AG04449 (cell line): ENCODE measurements at regions not wholly inside any gene's neighbourhood (a gene's known extent, or its start where the extent isn't known, plus 50 kb on each side); places are given as distances from the start of the nearest gene placed in this dataset.

Source experiments
- CTCF ChIA-PET: fragments of 350-600 bp; formaldehyde crosslinking; extraction: SDS; loops from one replicate; lab custom pipeline; 2021; ENCODE audit warnings: antibody characterized with exemption; lab: Yijun Ruan, JAX
- POLR2A ChIA-PET: fragments of 400-600, 350-600 bp; formaldehyde crosslinking; extraction: SDS; loops from one replicate; lab custom pipeline; 2020; ENCODE audit warnings: antibody characterized with exemption, inconsistent platforms; lab: Yijun Ruan, JAX
- DNase-seq: peaks from one replicate; pipeline ENCODE4 v3.0.0-alpha.2; 2010; ENCODE audit warnings: low read depth, low spot score
- H3K4me3 ChIP-seq: 2 replicates; pipeline ENCODE4 v1.5.1; 2011; ENCODE audit warnings: low read depth, mild to moderate bottlenecking, control low read depth, low read length
- TF ChIP-seq, protein P1 (sequence below): IDR thresholded peaks from one replicate; pipeline ENCODE4 v1.5.1; 2011; ENCODE audit warnings: mild to moderate bottlenecking, moderate library complexity, low read length, control low read depth, inconsistent platforms; ENCODE audit not compliant: insufficient read depth; ENCODE audit errors: missing control alignments

DNA sequence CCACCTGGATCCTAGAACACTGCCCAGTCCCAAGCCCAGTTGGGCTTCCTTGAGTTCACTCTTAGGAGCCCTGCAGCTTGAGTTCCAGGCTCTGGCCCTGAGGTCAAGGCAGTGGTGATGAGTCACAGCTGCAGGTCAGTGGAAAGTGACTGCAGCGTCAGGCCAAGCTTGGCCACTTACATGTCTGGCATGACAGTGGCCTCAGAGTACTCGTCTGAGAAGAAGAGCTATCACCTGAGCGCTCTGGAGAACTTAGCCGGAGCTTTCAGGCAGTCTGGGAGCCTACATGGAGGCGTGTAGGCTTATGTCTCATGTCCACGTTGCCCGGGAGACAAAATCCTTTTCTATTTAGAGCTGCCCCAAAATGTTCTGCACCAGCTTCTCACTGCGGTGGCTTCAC lies 75.6 kb downstream of the ARL6IP4 start:
- POLR2A ChIA-PET, result no interaction called here
- DNase-seq, result no peak
- CTCF ChIA-PET, result interaction anchor here (1.1 kb wide), 1 partner anchor 35 kb away, joined by 3 read pairs; no protein-coding TSS in a partner anchor

DNA sequence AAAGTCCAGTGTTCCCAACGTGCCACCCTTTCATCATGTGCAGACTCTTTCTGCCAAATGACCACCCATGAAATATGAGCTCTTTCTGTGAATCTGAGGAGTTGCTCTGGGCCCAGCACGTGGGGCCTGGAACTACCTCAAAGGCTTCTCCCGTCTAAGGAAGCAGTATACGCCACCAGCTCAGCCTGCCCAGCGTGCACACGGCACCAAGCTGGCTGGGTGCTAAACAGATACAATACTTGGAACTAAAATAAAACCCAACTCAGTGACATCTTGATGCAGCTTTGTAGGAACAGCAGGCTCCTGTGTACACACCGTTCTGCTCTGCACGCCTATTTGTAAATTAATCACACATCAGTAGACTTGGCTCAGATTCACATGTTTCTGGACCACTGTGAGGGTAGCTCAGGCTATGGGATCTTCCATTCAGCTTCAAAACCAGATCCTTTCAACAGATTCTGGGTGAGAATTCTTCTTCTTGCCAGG lies 74.8 kb downstream of the ARL6IP4 start:
- ChIA-PET POLR2A (no interaction called here), CTCF (interaction anchor here (1.0 to 2.1 kb wide), 4 partner anchors 9 to 182 kb away, joined by 3 to 6 read pairs (median 4); no protein-coding TSS in a partner anchor)
- TF ChIP-seq, protein P1, sequence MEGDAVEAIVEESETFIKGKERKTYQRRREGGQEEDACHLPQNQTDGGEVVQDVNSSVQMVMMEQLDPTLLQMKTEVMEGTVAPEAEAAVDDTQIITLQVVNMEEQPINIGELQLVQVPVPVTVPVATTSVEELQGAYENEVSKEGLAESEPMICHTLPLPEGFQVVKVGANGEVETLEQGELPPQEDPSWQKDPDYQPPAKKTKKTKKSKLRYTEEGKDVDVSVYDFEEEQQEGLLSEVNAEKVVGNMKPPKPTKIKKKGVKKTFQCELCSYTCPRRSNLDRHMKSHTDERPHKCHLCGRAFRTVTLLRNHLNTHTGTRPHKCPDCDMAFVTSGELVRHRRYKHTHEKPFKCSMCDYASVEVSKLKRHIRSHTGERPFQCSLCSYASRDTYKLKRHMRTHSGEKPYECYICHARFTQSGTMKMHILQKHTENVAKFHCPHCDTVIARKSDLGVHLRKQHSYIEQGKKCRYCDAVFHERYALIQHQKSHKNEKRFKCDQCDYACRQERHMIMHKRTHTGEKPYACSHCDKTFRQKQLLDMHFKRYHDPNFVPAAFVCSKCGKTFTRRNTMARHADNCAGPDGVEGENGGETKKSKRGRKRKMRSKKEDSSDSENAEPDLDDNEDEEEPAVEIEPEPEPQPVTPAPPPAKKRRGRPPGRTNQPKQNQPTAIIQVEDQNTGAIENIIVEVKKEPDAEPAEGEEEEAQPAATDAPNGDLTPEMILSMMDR, result no peak
- no peak overlapping the region for H3K4me3 ChIP-seq
- DNase-seq, result no peak

More for the DNA sequence above, 75.6 kb downstream of the ARL6IP4 start:
- TF ChIP-seq, protein P1, result no peak
- no peak overlapping the region for H3K4me3 ChIP-seq

DNA sequence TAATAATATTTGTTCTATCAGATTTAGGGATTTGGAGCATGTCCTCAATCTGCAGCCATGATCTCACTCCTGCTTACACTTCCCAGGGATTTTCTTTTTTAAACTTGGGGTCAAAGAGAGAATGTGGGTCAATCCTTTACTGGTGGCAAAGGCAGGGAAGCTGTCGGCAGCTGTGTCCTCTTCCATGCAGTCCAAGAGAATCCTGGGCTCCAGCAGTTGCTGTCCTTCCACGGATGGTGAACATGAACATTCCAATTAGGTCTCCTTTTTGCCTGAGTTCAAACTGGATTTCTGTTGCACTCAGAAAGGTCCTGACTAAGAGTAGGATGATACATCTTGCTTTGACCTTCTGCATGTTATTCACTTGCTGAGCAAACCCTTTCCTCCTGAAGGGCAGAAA lies 73.9 kb downstream of the ARL6IP4 start:
- DNase-seq, result no peak
- ChIA-PET POLR2A (no interaction called here), CTCF (interaction anchor here (1.3 to 2.1 kb wide), 2 partner anchors 10 to 183 kb away, joined by 5 to 6 read pairs; no protein-coding TSS in a partner anchor)
- H3K4me3 ChIP-seq, result no peak overlapping the region
- TF ChIP-seq, protein P1, result no peak

DNA sequence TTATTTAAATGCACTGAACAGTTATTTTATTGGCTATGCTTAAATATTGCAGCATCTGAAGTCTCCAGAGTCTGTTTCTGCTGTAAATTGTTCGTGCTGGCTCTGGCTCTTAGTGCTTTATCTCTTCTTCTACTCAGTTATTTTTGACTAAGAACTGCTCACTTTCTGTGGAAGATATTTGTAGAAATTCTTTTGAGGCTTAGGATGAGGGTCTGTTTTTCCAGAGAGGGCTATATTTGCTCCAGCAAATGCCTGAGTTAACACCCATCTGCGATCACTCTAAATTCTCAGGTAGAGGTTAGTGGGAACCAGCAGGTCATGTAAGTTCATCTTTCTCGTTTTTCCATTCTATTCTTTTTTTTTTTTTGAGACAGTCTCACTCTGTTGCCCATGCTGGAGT lies 71.1 kb downstream of the ARL6IP4 start:
- no peak overlapping the region for H3K4me3 ChIP-seq
- no peak for DNase-seq
- TF ChIP-seq, protein P1, result no peak
- CTCF ChIA-PET, result interaction anchor here (0.9 kb wide), 1 partner anchor 187 kb away, joined by 4 read pairs; no protein-coding TSS in a partner anchor
- POLR2A ChIA-PET, result no interaction called here

DNA sequence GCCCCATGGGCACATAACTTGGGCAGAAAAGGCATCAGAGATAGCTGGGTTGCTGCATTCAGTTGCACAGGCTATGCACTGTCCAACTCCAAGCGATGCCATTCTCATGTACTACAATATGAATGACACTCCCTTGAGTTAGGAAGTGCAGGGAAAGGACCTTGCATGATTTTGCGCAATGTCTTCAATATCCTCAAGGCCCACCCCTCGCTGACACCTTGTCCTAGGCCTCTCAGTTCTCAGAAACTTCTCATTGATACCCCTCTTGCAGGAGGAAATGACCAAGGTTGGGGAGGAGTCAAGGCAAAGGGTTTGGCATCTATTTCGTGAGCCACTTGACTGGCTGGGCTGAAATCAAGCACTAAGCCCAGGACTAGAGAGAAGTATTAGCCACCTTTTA lies 70.4 kb downstream of the ARL6IP4 start:
- ChIA-PET POLR2A (interaction anchor here (0.8 kb wide), 1 partner anchor 182 kb away, joined by 3 read pairs; the partner anchor contains the start of genes MPHOSPH9 and MTRFR), CTCF (interaction anchor here (0.9 kb wide), 1 partner anchor 187 kb away, joined by 4 read pairs; no protein-coding TSS in a partner anchor)
- H3K4me3 ChIP-seq, result no peak overlapping the region
- TF ChIP-seq, protein P1, result no peak
- no peak for DNase-seq

DNA sequence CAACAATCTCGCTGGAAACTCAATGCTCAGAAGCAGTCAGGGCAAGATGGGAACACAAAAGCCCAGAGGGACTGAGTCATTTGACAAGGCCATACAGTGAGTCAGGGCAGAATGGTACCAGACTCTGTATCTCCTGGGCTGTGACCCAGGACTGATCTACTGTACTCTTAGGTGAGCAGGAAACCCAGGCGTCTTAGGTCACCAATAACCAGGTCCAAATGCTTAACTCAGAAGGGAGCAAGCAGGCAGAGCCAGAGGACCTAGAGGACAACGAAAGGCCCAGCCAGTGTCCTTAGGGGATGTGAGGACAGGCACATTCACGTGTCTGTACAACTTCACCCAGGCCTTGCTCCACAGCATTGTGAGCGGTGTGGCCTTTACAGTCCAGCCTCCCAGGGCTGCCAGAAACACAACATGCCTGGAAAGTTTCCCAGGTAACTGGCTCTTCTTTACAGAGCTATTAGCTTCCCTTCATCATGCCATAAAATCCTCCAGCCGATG lies 69.9 kb downstream of the ARL6IP4 start:
- ChIA-PET POLR2A (interaction anchor here (0.8 kb wide), 1 partner anchor 183 kb away, joined by 3 read pairs; the partner anchor contains the start of genes MPHOSPH9 and MTRFR), CTCF (no interaction called here)
- H3K4me3 ChIP-seq, result no peak overlapping the region
- TF ChIP-seq, protein P1, result no peak
- no peak for DNase-seq
